Skin epidermis (tissue), 12 donors: ENCODE measurements at regions not wholly inside any gene's neighbourhood (a gene's known extent, or its start where the extent isn't known, plus 50 kb on each side); places are given as distances from the start of the nearest gene placed in this dataset.
"Not testable (repeated sequence)": the region's sequence is repeated elsewhere in the genome, so short reads cannot be mapped to it uniquely, and the experiment has no call there.

ENCODE experiments used
- H3K27ac ChIP-seq, 21 experiments: fragments of 200-600 bp; sonication (generic) in 11 of 21; one replicate each; pipeline ENCODE4 v1.5.0; 2020; ENCODE audit warnings: mild to moderate bottlenecking in 3 of 21, inconsistent platforms in 2 of 21, moderate library complexity in 2 of 21
- H3K4me3 ChIP-seq, 7 experiments: fragments of 200-600 bp; sonication (generic) in 2 of 7; one replicate each; pipeline ENCODE4 v1.5.0; 2020; ENCODE audit warnings: inconsistent platforms in 2 of 7, mild to moderate bottlenecking in 2 of 7, moderate library complexity in 1 of 7

GRCh38 chr5:87770016-87770570 is 357.4 kb upstream of the CCNH start:
- no peak overlapping the region for H3K4me3 ChIP-seq
- no peak overlapping the region for H3K27ac ChIP-seq

- Histone ChIP-seq H3K27ac (no peak overlapping the region), H3K4me3 (no peak overlapping the region)
These were observed 356.4 kb upstream of the CCNH start for GRCh38 chr5:87769157-87769556.

GRCh38 chr5:87768190-87768589 is 355.5 kb upstream of the CCNH start:
- no peak overlapping the region for H3K27ac ChIP-seq
- no peak overlapping the region for H3K4me3 ChIP-seq

GRCh38 chr5:87765009-87765408 is 352.3 kb upstream of the CCNH start:
- Histone ChIP-seq H3K4me3 (no peak overlapping the region), H3K27ac (no peak overlapping the region)

GRCh38 chr5:87762631-87763030 is 349.9 kb upstream of the CCNH start:
- Histone ChIP-seq H3K27ac (no peak overlapping the region), H3K4me3 (no peak overlapping the region)

GRCh38 chr5:87756951-87757350 is 344.2 kb upstream of the CCNH start:
- Histone ChIP-seq H3K4me3 (no peak overlapping the region), H3K27ac (no peak overlapping the region)

- no peak overlapping the region for H3K4me3 ChIP-seq
- no peak overlapping the region for H3K27ac ChIP-seq
These were observed 342.6 kb upstream of the CCNH start for GRCh38 chr5:87755360-87755759.

- Histone ChIP-seq H3K27ac (no peak overlapping the region), H3K4me3 (no peak overlapping the region)
These were observed 341.5 kb upstream of the CCNH start for GRCh38 chr5:87754009-87754757.

DNA sequence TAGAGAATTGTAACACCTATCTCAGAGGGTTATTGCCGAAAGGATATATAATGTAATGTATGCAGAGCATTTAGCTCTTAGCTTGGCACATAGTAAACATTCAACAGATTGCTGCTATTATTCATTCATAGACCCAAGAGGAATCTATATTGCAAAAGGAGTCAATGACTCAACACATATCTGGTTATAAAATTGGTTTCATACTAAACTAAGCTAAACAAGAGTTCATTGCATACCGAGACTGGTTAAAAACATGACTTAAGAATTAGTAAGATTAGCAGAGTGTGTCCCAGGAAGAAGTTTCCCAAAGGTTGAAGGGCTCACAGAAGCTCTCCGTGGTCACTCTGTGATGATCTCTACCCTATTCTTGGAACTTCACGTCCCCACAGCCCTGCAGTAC is 339.6 kb upstream of the CCNH start:
- Histone ChIP-seq H3K4me3 (no peak overlapping the region), H3K27ac (no peak overlapping the region)

GRCh38 chr5:87751824-87752223 is 339.1 kb upstream of the CCNH start:
- no peak overlapping the region for H3K27ac ChIP-seq

DNA sequence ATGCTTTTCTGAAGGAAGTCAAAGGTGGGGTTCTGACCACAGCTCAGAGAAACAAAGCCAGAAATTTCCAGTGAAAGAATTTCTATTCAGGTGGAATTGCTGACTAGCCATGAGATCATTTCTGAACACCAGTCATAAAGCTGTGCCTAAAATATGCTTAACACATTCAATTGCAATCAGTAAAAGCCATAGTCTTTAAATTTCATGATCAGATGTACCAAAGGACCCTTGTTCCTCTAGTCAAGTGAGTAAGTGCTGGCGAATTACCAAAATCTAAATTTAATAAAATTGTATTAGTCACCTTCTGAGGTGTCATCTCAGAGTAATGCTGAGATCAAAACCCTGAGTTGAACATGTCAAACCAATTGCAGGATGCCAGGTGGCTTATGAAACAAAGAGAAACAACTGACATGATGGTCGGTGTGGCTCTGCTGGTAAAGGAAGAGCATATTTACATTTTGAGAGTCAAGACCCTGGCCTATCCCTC is 334.2 kb upstream of the CCNH start:
- Histone ChIP-seq H3K4me3 (no peak overlapping the region), H3K27ac (no peak overlapping the region)

More at GRCh38 chr5:87751824-87752223, 339.1 kb upstream of the CCNH start:
- no peak overlapping the region for H3K4me3 ChIP-seq

GRCh38 chr5:87746341-87746740 is 333.6 kb upstream of the CCNH start:
- Histone ChIP-seq H3K4me3 (no peak overlapping the region), H3K27ac (no peak overlapping the region)

DNA sequence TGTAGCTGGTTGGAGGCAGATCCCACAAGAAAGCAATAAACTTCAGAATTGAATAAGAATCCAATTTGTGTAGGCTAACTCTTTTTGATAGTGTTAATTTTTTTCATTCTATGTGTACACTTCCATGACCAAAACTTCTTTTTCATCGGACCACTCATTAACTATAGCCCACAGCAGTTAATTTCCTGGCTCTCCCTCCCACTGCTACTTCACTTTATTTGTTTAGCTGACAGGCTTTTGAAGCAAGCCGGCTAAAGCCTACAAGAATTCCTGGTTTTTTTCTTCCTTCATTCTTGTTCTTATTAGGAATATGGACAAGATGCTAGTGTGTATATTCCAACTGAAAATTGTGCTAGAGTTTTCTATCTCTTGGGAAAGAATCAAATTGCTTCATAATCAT is 329.2 kb upstream of the CCNH start:
- Histone ChIP-seq H3K4me3 (no peak overlapping the region), H3K27ac (no peak overlapping the region)

DNA sequence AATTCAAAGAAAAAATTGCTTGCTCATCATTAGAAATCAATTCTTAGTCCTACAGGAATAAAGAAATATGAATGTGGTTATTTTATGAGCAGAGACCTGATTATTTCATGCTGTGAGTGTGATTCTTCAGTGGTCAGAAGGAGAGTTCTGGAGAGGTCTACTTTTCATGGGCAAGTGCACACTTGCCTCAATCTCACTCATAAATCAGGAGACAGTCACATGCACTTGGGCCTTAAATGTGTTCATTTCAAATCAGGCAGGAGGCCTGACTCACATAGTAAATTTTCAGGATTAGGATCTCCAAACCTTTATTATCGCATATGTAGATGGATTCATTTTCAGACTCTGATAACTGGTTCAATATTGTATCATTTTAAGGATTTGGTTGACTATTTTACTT is 323.2 kb upstream of the CCNH start:
- no peak overlapping the region for H3K27ac ChIP-seq
- no peak overlapping the region for H3K4me3 ChIP-seq

DNA sequence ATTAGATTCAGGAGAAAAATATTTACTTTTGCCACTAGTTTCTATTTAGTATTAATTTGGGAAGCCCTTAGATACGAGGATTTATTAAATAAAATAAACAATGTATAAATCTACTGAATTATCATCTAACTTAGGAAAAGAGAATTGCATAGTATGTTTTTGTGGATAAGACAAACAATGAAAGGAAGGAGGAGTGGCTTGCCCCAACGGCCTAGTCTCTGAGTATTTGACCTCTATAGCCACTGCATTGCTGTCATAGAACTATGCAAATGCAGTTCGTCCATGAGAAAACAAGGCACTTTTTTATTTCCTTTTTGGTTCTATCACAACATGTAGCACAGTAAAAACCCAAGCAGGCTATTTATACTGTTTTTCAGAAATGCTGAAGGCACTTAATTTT is 321.2 kb upstream of the CCNH start:
- Histone ChIP-seq H3K27ac (no peak overlapping the region), H3K4me3 (no peak overlapping the region)

DNA sequence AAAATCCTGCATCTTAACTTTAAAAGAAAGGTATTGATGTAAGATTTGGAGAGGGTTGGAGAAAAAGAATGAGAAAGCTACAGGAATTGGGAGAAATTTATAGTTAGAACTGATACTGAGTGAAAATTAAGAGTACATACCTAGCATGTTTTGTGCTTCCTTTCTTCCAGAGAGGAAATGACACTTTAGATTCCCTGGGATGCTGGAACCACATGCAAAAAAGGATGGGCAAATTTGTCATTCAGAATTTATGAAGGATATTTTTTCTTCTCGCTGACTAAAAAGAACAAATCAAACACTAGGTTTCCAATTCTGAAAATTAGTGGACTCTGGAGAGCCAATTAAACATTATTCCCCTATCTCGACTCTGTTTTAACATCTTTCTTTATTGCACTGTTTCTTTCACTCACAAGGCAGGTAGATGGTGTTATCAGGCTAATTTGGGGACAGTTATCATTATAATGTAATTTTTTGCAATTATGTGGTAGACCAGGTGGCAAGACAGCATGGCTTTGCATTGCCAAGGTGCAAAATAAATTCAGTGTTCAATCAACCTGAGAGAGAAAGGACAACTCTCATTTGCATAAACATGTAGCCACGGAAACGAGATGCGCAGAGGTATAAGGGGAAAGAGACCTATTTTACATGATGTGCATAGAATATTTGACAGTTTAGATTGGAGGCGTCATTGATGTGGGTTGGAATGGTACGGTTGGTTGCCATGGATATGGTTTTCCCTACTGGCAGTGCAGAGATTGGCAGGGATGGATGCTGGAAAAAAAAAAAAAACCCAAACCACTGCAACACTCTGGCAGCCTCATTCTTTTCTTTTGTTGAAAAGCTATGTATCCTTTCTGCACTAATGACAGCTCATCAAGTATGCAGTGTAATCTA is 320.4 kb upstream of the CCNH start:
- Histone ChIP-seq H3K4me3 (no peak overlapping the region), H3K27ac (no peak overlapping the region)

- Histone ChIP-seq H3K27ac (no peak overlapping the region), H3K4me3 (no peak overlapping the region)
These were observed 317.1 kb upstream of the CCNH start for GRCh38 chr5:87729781-87730180.

GRCh38 chr5:87722286-87722685 is 309.6 kb upstream of the CCNH start:
- Histone ChIP-seq H3K4me3 (no peak overlapping the region), H3K27ac (no peak overlapping the region)

GRCh38 chr5:87718224-87718925 is 305.6 kb upstream of the CCNH start:
- not testable (repeated sequence) for H3K27ac ChIP-seq, H3K4me3 ChIP-seq

GRCh38 chr5:87717761-87718160 is 305.0 kb upstream of the CCNH start:
- Histone ChIP-seq H3K27ac (no peak overlapping the region), H3K4me3 (no peak overlapping the region)
